HG02798 (cell line): ENCODE measurements at regions not wholly inside any gene's neighbourhood (a gene's known extent, or its start where the extent isn't known, plus 50 kb on each side); places are given as distances from the start of the nearest gene placed in this dataset.

ENCODE experiments used
- ATAC-seq: cut with Tn5 transposase; IDR thresholded peaks from one replicate; pipeline ENCODE4 v1.9.1; 2021; ENCODE audit warnings: mild to moderate bottlenecking; ENCODE audit not compliant: unreplicated experiment, poor library complexity

DNA sequence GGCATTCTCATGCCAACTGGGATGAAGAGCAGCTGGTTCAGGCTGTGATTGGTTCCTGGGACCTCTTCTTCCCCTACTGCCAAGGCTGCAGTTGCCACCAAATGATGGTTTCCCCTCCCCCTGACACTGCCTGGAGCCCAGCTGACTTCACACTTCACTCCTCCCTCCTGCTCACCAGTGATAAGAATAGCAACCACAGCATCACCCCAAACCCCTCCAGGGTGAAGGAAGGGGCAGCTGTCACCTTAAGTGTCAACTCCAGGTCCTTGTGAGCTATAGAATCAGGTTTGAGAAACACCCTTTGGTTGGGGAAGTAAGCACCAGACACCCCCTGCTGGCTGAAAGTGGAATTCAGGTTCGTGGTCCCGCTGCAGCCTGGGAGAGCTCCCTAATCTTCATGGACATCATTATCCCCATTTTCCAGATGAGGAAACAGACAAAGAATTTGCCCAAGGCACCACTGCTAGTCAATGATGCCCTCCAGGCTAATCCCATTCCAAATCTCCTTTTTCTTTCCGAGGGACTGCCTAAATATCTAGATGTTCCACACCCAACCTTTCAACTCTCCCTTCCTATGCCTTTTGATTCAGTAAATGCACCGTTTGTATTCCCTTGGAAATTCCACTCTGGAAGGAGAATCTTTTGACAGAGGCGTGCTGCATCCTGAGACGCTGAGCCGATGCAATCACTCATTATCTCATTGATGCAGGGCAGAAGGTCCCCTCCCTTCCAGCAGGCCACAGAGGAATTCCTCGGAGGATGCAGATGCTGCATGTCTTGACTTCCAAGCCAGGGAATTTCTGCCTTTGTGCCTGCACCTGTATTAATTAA lies 50.6 kb upstream of the UQCRFS1 start:
- ATAC-seq: peak; percentile 53

- no peak for ATAC-seq
Measured at GRCh38 chr19:29264897-29265296, 51.9 kb upstream of the UQCRFS1 start.

DNA sequence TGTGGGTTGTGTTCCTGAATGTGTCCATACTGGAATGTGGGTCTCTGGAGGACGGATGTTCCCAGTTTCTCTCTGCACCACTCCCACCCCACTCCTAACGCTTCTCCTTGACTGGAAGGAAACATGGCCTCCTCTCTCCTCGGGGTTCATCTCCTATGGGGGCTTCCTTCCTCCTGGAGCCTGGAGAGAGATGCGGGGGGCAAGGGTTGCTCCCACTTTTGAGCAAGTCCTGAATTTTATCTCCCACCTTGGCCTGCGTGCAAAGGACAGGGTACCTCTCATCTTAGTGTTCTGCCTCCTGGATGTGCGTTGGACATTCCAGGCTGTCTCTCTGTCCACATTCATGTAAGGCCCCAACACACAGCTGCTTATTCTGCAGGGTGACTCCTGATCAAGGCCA lies 52.5 kb upstream of the UQCRFS1 start:
- no peak for ATAC-seq

DNA sequence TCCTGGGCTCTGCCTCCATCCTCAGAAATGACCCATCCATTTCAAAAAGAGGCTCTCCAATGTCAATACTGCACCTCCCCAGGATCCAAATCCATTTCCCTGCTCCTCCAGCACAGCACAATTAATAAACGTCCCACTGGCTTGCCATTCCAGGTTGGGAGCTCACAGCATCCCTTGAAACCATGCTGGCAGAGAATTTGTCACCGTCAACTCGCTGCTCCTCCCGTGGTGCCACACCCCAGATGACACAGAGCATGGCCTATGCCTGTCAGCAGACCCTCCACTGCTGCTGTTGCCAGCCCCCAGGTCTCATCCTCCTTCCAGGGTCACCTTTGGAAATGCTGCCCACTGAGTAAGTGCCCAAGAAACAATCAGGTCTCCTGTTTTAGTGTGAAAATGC lies 53.0 kb upstream of the UQCRFS1 start:
- no peak for ATAC-seq

DNA sequence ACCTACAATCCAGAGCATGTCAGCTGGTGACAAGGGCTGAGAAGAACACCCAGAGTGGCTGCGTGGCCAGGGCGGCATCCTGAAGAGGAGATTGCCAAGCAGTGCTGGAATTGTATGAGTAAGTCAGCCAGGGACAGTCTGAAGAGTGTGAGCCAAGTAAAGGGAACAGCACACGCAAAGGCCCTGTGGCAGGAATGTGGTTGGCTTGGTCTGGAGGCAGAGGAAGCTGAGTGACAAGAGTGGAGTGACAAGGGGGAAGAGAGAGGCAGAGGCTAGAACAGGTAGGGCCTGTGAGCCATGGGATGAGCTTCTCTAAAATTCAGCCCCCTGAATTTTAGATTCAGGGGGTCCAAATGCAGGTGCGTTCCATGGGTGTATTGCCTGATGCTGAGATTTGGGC lies 53.7 kb upstream of the UQCRFS1 start:
- ATAC-seq: no peak

DNA sequence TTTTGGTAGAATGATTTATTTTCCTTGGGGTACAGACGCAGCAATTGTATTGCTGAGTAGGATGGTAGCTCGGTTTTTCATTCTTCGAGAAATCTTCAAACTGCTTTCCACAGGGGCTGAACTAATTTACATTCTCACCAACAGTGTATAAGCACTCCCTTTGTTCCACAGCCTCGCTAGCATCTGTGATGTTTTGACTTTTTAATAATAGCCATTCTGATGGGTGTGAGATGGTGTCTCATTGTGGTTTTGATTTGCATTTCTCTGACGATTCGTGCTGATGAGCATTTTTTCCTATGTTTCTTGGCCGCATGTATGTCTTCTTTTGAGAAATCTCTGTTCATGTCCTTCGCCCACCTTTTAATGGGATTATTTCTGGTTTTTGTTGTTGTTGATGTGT lies 54.8 kb upstream of the UQCRFS1 start:
- no peak for ATAC-seq

DNA sequence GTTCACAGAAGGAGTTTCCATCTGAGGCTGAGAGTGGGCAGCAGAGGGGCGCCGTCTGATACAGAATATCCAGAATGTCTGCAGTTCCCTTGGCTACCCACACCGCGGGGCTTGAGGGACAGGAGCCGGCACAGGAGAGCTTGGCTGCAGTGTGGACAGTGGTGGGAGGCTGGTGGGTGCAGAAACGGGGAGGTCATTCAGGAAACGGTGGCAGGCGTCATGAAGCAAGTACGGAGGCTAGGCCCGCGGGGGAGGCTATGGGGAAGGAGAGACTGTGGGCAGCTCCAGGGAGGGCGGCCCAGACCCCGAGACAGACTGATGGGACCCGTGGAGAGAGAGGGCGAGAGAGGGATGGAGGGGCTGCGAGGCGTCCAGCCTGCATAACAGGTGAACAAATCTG lies 55.2 kb upstream of the UQCRFS1 start:
- no peak for ATAC-seq

DNA sequence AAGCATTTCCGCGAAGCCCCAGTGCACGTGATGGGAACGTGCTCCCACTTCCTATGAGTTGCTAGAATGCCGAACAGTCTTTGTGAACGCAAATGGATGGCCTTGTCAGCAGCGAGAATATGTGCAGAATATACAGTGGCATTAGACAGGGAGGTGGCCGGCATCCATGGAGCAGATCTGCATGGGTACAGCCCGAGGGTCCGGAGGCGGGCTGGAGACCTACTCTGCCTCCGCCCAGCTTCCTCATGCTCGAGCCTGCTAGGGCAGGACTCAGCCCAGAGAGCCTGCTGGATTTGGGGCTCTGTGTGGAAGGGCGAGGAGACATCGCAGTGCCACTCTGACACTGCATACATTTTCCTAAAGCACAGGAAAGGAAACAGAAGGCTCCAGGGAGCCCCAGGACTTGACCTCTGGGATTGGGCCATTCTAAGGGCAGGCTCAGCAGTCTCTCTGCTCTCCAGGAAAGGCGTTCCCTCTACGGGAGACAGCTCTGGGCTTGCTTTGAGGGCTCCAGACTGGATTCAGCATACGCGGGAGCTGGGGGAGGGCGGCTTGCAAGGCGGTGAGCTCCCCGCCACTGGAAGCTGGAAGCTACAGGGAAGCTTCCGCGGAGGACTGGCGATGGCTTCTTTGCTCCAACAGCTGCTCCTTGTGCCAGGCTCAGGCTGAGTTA lies 55.9 kb upstream of the UQCRFS1 start:
- no peak for ATAC-seq

DNA sequence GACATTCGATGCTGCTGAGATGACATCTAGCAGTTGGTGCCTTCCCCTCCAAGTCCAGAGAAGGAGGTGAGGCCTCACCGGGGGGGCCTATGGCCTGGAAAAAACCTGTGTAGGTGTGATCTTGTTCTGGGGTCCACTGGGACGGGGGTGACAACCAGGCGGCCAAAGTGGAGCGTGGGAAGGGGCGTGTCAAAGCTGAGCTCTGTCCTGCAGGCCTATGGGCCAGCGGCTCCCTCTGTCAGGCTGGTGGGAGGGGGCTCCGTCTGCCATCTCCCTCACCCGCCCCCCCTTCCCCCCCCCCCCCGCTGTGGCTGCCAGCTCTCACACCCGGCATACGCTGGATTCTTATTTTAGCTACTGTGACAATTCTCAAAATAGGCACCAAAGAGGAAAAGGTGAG lies 56.7 kb upstream of the UQCRFS1 start:
- no peak for ATAC-seq

- no peak for ATAC-seq
Measured at GRCh38 chr19:29271341-29271740, 58.4 kb upstream of the UQCRFS1 start.

DNA sequence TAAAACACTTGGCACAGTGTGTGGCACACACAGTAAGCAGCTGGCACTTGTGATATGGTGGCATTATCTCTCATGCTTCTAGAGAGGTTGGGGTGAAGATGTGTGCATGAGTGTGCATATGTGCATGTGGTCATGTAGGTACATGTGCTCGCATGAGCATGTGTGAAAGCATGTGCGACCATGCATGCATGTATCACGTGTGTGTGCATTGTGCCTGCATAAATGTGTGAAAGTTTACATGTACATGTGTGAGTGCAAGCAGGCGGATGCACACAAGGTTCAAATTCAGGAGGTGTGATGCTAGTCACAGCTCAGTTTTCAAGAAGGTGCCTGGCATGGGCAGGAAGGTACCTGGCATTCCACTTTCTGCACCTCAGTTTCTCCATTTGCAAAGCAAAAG lies 59.0 kb upstream of the UQCRFS1 start:
- no peak for ATAC-seq

DNA sequence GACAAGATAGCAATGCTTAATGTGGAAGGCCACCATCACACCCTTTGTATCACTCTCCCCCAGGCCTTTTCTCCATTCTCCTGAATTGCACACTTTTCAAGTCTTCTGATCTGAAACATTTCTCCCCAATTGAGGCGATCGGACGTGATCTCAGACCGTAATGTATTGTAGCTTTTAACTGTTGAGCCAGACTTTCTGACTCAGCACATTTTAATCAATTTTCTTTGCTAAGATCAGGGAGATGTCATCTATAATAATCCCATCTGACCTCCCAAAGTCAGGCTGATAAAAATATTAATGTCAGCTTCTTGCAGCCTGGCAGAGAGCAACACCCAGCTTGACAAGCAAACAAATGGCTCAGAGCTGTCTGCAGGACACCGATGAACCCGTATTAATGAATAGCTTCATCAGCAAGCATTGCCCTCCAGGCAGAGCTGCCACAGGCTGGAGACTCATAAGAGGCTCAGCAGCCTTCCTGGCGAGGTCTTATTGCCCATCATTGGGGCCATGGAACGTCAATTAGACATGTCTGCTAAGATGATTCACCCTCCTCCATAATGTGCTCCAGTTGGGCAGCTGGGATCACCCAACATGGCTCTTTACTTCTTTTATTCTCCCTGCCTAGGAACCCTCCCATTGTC lies 60.2 kb upstream of the UQCRFS1 start:
- no peak for ATAC-seq

DNA sequence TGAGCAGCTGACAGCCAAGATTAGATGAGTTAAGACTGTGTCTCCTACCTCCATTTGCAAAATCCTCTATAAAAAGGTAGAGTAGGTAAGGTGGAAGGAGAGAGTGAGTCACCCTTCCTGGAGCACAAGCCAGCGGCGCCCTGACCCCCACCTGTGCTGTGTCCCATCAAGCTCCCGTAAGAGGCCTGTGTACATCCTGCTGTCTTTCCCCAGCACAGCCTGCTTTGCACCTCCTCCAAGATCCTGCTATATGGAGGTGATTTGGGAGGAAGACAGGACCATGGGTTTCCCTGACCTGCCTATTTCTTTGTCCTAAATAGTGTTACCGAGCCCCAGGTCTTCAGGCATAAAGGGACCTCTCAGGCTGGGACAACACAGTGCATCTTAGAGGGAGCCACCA lies 62.3 kb upstream of the UQCRFS1 start:
- ATAC-seq: no peak

DNA sequence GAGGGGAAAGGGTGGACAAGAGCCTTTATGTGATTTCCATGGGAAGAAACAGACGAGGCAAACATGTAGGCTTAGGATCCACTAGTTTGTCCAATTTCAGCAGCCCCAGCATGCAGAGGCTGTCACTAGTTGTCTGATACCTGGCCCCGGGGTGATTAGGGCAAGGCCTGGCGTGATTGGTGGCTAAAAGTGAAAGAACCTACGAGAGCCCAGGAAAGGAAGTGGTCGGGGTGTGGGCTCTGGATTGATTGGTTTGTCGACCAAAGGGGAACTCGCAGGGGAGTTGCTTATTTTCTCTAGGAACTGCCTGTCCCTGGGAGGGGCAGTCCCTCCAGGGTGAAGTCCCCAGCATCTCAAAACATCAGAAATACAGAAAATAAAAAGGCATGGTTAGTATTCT lies 64.2 kb upstream of the UQCRFS1 start:
- ATAC-seq: peak; percentile 99

GRCh38 chr19:29278716-29279115 lies 65.8 kb upstream of the UQCRFS1 start:
- ATAC-seq: no peak

DNA sequence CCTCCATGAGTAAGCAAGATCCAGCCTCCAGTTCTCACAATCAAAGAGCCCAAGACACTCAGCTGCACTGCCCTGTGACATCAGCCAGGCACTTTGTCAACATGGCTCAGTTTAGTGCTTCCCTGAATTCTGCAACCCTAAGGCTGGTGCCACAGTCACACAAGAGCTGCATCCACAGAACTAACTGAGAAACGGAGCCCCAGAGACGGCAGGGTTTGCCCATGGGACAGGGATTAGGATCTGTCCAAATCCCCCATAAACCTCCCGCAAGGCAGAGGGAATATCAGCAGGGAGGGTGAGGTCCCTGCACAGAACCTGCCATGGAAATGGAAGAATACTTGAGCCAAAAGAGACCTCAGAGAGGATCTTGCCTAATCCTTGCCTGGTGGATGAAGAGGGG lies 70.4 kb upstream of the UQCRFS1 start:
- ATAC-seq: no peak

DNA sequence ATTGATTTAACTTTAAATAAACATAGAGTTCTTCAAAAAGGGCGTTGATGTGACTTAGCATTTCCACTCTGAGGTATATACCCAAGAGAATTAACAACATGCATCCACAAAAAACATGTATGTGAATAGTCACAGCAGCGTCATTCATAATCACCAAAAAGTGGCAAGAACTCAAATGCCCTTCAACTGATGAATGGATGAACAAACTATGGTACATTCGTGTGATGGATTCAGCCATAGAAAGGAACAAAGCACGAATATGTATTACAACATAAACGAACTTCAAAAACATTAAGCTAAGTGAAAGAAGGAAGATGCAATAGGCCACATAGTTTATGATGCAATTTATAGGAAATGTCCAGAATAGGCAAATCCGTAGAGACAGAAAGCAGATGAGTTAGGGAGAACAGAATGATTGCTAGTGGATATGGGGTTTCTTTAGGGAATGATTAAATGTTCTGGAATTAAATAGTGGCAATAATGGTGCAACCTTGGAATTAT lies 72.3 kb upstream of the UQCRFS1 start:
- ATAC-seq: no peak

- no peak for ATAC-seq
Measured at GRCh38 chr19:29285878-29286277, 72.9 kb upstream of the UQCRFS1 start.

- no peak for ATAC-seq
Measured at GRCh38 chr19:29287061-29287460, 74.1 kb upstream of the UQCRFS1 start.

DNA sequence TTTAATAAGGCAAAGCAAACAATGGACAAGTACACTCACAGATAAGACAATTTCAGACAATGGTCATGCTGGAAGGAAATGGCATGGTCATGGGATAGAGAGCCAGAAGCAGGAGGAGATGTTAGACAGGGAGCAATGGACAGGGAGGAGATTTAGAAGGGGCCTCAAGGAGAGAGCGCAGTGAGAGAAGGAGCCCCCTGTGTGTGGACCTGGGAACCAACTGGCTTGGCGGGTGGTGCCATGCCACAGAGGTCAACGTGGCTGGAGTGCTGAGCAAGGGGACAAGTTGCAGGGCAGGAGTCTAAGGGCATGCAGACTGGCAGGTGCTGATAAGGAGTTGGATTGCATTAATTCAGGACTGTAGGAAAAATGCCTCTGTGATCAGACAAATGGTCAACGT lies 75.3 kb upstream of the UQCRFS1 start:
- ATAC-seq: no peak

- ATAC-seq: no peak
Measured at GRCh38 chr19:29289020-29289419, 76.1 kb upstream of the UQCRFS1 start.
